Stimulated activated naive CD8-positive, alpha-beta T cell treated with anti-CD3 and anti-CD28 coated beads, Interleukin-15, amount 100 ng/mL, for 72 hours (primary cell): ENCODE measurements at regions not wholly inside any gene's neighbourhood (a gene's known extent, or its start where the extent isn't known, plus 50 kb on each side); places are given as distances from the start of the nearest gene placed in this dataset.

Source experiments
- ATAC-seq: fragments of 150-1000 bp; cut with Tn5 transposase; 2 replicates; pipeline ENCODE4 v1.10.0; 2021; ENCODE audit warnings: mild to moderate bottlenecking, moderate library complexity
- DNase-seq, 2 donors: peaks; one replicate each; pipeline ENCODE4 v3.0.0; 2021 to 2022
- H3K27ac Mint-ChIP-seq, 2 donors: one replicate each; pipeline ENCODE4 v1.8.0; 2022; ENCODE audit warnings: mild to moderate bottlenecking in 2 of 2, mixed read lengths in 2 of 2, moderate library complexity in 2 of 2
- H3K27me3 Mint-ChIP-seq: one replicate; pipeline ENCODE4 v1.8.0; 2022; ENCODE audit warnings: mixed read lengths
- H3K4me1 Mint-ChIP-seq: one replicate; pipeline ENCODE4 v1.8.0; 2022; ENCODE audit warnings: mild to moderate bottlenecking, mixed read lengths
- H3K4me3 Mint-ChIP-seq, 2 donors: one replicate each; pipeline ENCODE4 v1.8.0; 2022; ENCODE audit warnings: mild to moderate bottlenecking in 2 of 2, mixed read lengths in 2 of 2, moderate library complexity in 1 of 2
- H3K9me3 Mint-ChIP-seq, 2 donors: one replicate each; pipeline ENCODE4 v1.8.0; 2022; ENCODE audit warnings: mixed read lengths in 2 of 2

DNA sequence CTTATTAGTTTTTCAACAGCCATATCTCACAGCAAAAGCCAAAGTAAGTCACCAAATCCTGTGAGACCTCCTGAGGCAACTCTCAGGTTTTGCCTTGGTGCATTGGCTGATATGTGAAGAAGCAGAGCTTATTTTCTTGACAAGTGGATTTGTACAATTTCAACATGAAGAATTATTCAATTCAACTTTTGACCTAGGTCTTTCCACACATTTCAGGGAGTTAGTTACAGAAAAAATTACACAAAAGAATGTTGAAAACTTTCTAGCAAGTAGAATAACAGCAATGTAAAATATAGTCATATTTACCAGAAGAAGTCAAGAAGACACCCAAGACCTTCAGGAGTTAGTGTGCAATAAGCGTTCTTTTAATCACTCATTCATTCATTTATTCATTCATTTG, 62.4 kb upstream of the ADRB2 start:
- Mint-ChIP-seq H3K4me3 (no peak overlapping the region), H3K27me3 (peaks cover 32% of the 10 kb centered on the region)

DNA sequence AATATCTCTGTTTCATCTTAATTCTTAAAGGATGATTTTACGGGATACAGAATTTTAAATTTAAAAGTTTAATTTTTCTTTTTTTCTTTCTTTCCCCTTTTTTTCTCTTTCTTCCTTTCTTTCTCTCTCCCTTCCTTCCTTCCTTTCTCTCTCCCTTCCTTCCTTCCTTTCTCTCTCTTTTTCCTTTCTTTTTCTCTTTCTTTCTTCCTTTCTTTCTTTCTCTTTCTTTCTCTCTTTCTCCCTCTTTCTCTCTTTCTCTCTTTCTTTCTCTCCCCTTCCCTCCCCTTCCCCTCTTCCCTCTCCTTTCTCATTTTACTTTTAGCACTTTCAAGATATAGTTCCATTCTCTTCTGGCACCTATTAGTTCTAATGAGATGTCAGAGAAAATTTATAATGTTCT, 61.4 kb upstream of the ADRB2 start:
- DNase-seq (no peak), ATAC-seq (no peak)
- H3K27me3 Mint-ChIP-seq: peaks cover 27% of the 10 kb centered on the region
- no peak overlapping the region for H3K27ac Mint-ChIP-seq
- H3K9me3 Mint-ChIP-seq: no peaks in the 10 kb centered on the region
- H3K4me3 Mint-ChIP-seq: no peak overlapping the region
- peaks cover 9% of the 10 kb centered on the region for H3K4me1 Mint-ChIP-seq

More for the DNA sequence above, 62.4 kb upstream of the ADRB2 start:
- DNase-seq (no peak), ATAC-seq (no peak)
- H3K4me1 Mint-ChIP-seq: peaks cover 9% of the 10 kb centered on the region
- H3K27ac Mint-ChIP-seq: no peak overlapping the region
- H3K9me3 Mint-ChIP-seq: no peaks in the 10 kb centered on the region

DNA sequence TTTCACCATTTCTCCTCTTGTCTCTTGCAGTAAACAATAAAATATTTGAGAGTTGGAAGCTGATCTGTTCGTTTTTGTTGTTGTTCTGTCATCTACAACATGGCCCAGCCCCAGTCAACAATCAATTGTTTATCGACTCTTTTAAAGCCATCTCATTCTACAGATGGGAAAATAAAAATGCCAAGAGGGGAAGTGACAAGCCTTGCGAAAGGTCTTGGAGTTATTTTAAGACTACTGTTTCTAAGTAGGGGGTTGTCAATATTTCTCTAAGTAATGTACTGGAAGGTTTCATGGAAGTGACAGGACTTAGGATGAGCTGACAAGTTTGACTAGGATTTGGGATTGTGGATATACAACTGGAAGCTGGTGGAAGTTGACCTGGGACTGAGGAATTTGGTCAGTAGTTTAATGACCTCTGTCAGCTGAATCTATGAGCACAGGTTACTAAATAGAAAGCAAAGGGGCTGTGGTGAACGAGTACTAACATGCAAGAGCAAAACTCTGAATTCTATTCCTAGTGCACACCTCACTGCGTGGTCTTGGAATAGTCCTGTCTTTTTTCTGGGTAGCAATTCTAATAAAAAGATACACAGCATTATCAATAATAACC, 57.5 kb upstream of the ADRB2 start:
- Mint-ChIP-seq H3K27me3 (peaks cover 39% of the 10 kb centered on the region), H3K9me3 (no peaks in the 10 kb centered on the region), H3K27ac (peak overlapping the region in 1 of 2 donors; percentile 67), H3K4me3 (no peak overlapping the region), H3K4me1 (no peaks in the 10 kb centered on the region)
- ATAC-seq (no peak), DNase-seq (no peak)

DNA sequence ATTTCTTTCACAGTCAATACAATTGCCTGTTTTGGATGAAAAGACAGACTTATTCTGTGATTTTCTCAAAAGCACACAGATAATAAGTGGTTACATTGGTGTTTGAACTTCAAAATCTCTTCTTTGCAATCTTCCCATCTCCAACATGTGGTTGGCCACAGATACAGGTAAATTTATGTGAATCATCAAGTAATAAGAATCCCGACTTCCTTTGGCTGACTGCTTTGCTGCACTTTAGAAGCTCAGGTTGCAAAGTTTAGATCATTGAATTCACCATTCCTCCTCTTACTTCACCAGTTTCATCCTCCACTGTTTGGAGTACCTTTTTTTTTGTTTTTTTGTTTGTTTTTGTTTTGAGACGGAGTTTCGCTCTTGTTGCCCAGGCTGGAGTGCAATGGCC, 56.5 kb upstream of the ADRB2 start:
- Mint-ChIP-seq H3K4me1 (no peaks in the 10 kb centered on the region), H3K27me3 (peaks cover 49% of the 10 kb centered on the region), H3K9me3 (no peaks in the 10 kb centered on the region), H3K27ac (no peak overlapping the region), H3K4me3 (no peak overlapping the region)
- no peak for ATAC-seq
- DNase-seq: no peak

DNA sequence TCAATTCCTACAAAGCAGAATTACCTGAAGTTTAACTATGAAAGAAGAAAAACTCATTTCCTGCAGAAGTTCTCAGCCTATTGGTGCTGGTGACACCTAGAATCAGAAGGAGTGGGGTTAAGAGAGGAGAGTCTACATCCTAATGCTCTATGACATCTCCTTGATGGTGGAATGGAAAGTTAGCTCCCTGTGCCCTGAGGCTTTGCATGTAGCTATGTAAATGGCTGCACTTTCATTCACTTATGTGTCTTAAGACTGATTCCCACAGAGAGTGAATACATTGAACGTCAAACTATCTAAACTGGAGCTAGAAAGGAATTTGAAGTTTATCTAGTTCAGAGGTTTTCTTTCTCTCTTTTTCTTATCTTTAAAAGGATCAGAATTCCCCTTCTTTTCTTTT, 52.1 kb upstream of the ADRB2 start:
- Mint-ChIP-seq H3K4me3 (no peak overlapping the region), H3K27me3 (peaks cover 48% of the 10 kb centered on the region), H3K27ac (no peak overlapping the region), H3K4me1 (peaks cover 10% of the 10 kb centered on the region), H3K9me3 (no peaks in the 10 kb centered on the region)
- ATAC-seq: no peak
- DNase-seq: no peak

DNA sequence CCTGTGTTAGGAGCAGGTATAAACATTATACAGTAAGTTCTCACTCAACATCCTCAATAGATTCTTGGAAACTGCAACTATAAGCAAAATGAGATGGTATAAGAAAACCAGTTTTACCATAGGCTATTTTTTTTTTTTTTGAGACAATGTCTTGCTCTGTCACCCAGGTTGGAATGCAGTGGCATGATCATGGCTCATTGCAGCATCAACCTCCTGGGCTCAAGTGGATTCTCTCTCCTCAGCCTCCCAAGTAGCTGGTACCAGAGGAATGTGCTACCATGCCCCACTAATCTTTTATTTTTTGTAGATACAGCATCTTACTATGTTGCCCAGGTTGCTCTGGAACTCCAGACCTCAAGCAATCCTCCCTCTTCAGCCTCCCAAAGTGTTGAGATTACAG, 50.1 kb upstream of the ADRB2 start:
- H3K4me3 Mint-ChIP-seq: no peak overlapping the region
- H3K27me3 Mint-ChIP-seq: peaks cover 49% of the 10 kb centered on the region
- H3K27ac Mint-ChIP-seq: no peak overlapping the region
- peaks cover 10% of the 10 kb centered on the region for H3K4me1 Mint-ChIP-seq
- DNase-seq (no peak), ATAC-seq (no peak)
- no peaks in the 10 kb centered on the region for H3K9me3 Mint-ChIP-seq
